ENCODE measurements at regions not wholly inside any gene's neighbourhood (a gene's known extent, or its start where the extent isn't known, plus 50 kb on each side); places are given as distances from the start of the nearest gene placed in this dataset.

- Histone ChIP-seq H3K36me3 (ENCODE audit: control insufficient read depth, insufficient read depth, low read length) (no peaks in the 10 kb centered on the region), H3K9me3 (ENCODE audit: control insufficient read depth, insufficient read depth, low read length) (no peaks in the 10 kb centered on the region), H3K27me3 (ENCODE audit: control insufficient read depth, insufficient read depth, low read length) (no peaks in the 10 kb centered on the region), H3K4me1 (ENCODE audit: control insufficient read depth, insufficient read depth, low read length) (no peaks in the 10 kb centered on the region), H3K27ac (ENCODE audit: low read length) (no peak overlapping the region), H3K4me3 (ENCODE audit: low read length) (no peak overlapping the region)
- no peak for TF ChIP-seq CTCF (IDR thresholded peaks at IDR 0.05)
- WGBS (ENCODE audit: insufficient coverage), result 95% methylated on average over 2 of the region's 3 CpGs
- H3K9me3 Mint-ChIP-seq, result no peaks in the 10 kb centered on the region
- DNase-seq, result no peak
- H3K36me3 Mint-ChIP-seq, result no peaks in the 10 kb centered on the region
- H3K4me1 Mint-ChIP-seq, result no peaks in the 10 kb centered on the region
- H3K27me3 Mint-ChIP-seq (ENCODE audit: low read depth in 2 of 2), result peaks cover 0 to 4% of the 10 kb centered on the region in 2 donors
- intact Hi-C loops (cut with micrococcal nuclease), result no loop called here
- H3K27ac Mint-ChIP-seq, result no peak overlapping the region
- H3K4me3 Mint-ChIP-seq, result no peak overlapping the region
- ATAC-seq, result no peak
Observed at GRCh38 chr11:95305705-95306104, 74.7 kb upstream of the SESN3 start.

GRCh38 chr11:95304777-95305176 is 73.8 kb upstream of the SESN3 start:
- no peak overlapping the region for H3K4me3 Mint-ChIP-seq
- Histone ChIP-seq H3K36me3 (ENCODE audit: control insufficient read depth, insufficient read depth, low read length) (no peaks in the 10 kb centered on the region), H3K27ac (ENCODE audit: low read length) (no peak overlapping the region), H3K9me3 (ENCODE audit: control insufficient read depth, insufficient read depth, low read length) (no peaks in the 10 kb centered on the region), H3K27me3 (ENCODE audit: control insufficient read depth, insufficient read depth, low read length) (no peaks in the 10 kb centered on the region), H3K4me3 (ENCODE audit: low read length) (no peak overlapping the region), H3K4me1 (ENCODE audit: control insufficient read depth, insufficient read depth, low read length) (no peaks in the 10 kb centered on the region)
- H3K4me1 Mint-ChIP-seq, result no peaks in the 10 kb centered on the region
- TF ChIP-seq CTCF (IDR thresholded peaks at IDR 0.05), result no peak
- no peaks in the 10 kb centered on the region for H3K27me3 Mint-ChIP-seq (ENCODE audit: low read depth in 2 of 2)
- WGBS (ENCODE audit: insufficient coverage), result no CpG with 5 or more reads among the region's 1 CpG
- DNase-seq, result no peak
- intact Hi-C loops (cut with micrococcal nuclease), result no loop called here
- H3K36me3 Mint-ChIP-seq, result no peaks in the 10 kb centered on the region
- no peaks in the 10 kb centered on the region for H3K9me3 Mint-ChIP-seq
- no peak for ATAC-seq
- H3K27ac Mint-ChIP-seq, result no peak overlapping the region

- ATAC-seq (no peak), DNase-seq (no peak)
- Histone ChIP-seq H3K4me1 (ENCODE audit: control insufficient read depth, insufficient read depth, low read length) (no peaks in the 10 kb centered on the region), H3K9me3 (ENCODE audit: control insufficient read depth, insufficient read depth, low read length) (no peaks in the 10 kb centered on the region), H3K36me3 (ENCODE audit: control insufficient read depth, insufficient read depth, low read length) (no peaks in the 10 kb centered on the region), H3K27ac (ENCODE audit: low read length) (no peak overlapping the region), H3K27me3 (ENCODE audit: control insufficient read depth, insufficient read depth, low read length) (no peaks in the 10 kb centered on the region), H3K4me3 (ENCODE audit: low read length) (no peak overlapping the region)
- no peaks in the 10 kb centered on the region for H3K9me3 Mint-ChIP-seq
- H3K4me3 Mint-ChIP-seq, result no peak overlapping the region
- no peaks in the 10 kb centered on the region for H3K27me3 Mint-ChIP-seq (ENCODE audit: low read depth in 2 of 2)
- 97% methylated on average over 3 of the region's 4 CpGs for WGBS (ENCODE audit: insufficient coverage)
- intact Hi-C loops (cut with micrococcal nuclease), result no loop called here
- no peaks in the 10 kb centered on the region for H3K36me3 Mint-ChIP-seq
- H3K27ac Mint-ChIP-seq, result no peak overlapping the region
- no peak for TF ChIP-seq CTCF (IDR thresholded peaks at IDR 0.05)
- no peaks in the 10 kb centered on the region for H3K4me1 Mint-ChIP-seq
Observed at GRCh38 chr11:95302211-95302610, 71.2 kb upstream of the SESN3 start.

- no peak overlapping the region for H3K4me3 Mint-ChIP-seq
- no peak for DNase-seq
- Histone ChIP-seq H3K27me3 (ENCODE audit: control insufficient read depth, insufficient read depth, low read length) (no peaks in the 10 kb centered on the region), H3K9me3 (ENCODE audit: control insufficient read depth, insufficient read depth, low read length) (no peaks in the 10 kb centered on the region), H3K27ac (ENCODE audit: low read length) (no peak overlapping the region), H3K36me3 (ENCODE audit: control insufficient read depth, insufficient read depth, low read length) (no peaks in the 10 kb centered on the region), H3K4me1 (ENCODE audit: control insufficient read depth, insufficient read depth, low read length) (no peaks in the 10 kb centered on the region), H3K4me3 (ENCODE audit: low read length) (no peak overlapping the region)
- no peak overlapping the region for H3K27ac Mint-ChIP-seq
- H3K36me3 Mint-ChIP-seq, result no peaks in the 10 kb centered on the region
- WGBS (ENCODE audit: insufficient coverage), result 94% methylated on average over 2 of the region's 4 CpGs
- H3K9me3 Mint-ChIP-seq, result no peaks in the 10 kb centered on the region
- H3K27me3 Mint-ChIP-seq (ENCODE audit: low read depth in 2 of 2), result no peaks in the 10 kb centered on the region
- ATAC-seq, result no peak
- TF ChIP-seq CTCF (IDR thresholded peaks at IDR 0.05), result no peak
- H3K4me1 Mint-ChIP-seq, result peaks cover 0 to 7% of the 10 kb centered on the region in 2 donors
- intact Hi-C loops (cut with micrococcal nuclease), result no loop called here
Observed at GRCh38 chr11:95301474-95301873, 70.5 kb upstream of the SESN3 start.
